NCI-H1417 (cell line): ENCODE measurements at regions not wholly inside any gene's neighbourhood (a gene's known extent, or its start where the extent isn't known, plus 50 kb on each side); places are given as distances from the start of the nearest gene placed in this dataset.

Source experiments
- DNase-seq, 3 experiments: peaks; one replicate each; lab custom pipeline; 2025; lab: John Stamatoyannopoulos, UW

DNA sequence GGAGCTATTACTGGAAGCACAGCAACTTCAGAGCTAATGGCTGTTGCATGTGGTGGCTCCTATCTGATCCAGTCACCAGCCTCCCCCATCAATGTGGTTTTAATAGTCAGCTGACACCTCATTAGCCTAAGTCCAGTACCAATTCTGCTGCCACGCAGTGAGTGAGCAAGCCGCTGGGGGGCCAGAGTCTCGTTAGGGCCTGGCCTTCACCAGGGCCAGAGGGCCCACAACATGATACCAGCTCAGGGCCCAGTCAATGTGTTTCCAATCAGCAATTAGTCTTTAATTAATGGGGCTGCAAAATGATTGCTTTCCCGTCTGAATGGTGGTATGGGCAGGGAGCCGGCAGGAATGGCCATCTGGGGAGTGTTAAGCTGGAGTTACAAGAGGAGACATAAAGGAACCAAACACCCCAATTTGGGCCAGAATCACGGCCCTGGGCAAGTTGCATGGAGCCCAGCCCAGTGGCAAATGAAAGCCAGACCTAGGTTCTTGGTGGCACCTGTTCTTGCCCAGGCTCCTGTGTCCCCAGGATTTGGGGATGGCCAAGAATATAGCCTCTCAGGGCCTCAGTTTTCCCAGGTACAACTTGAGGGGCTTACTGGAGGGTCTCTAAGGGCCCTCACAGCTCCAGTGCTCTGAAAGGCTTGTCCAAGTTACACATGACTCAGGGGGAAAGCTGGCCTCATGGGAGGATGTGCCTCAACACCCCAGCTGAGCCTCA lies 119.2 kb downstream of the EFNB1 start:
- no peak for DNase-seq

DNA sequence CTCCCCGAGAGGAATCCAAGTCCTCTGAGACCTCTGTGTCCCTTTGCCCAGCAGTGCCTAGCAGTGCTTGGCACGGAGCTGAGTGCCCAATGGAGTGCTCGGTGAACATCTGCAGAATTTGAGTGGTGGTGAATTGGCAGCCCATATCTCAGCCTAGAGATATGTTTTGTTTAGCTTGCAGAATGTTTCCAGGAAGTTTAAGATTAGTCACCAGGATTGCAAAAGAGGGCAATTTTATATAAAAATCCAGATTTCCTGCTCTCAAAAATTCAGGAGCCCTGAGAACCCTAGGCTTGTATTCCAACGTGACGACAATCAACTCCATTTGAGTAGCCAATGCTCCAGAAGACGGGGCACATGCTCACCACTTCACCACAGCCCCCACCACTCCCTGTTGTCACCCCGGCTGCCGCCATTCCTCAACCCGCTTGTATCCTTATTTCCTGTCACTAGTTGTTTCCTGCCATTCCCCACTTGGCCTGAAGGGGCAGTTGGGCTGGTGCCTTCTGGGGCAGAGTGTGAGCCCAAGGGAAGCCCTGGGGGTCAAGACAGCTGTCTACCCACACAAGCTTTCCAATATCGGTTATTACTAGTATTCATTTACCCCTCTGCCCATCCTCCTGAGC lies 116.9 kb downstream of the EFNB1 start:
- DNase-seq = no peak

DNA sequence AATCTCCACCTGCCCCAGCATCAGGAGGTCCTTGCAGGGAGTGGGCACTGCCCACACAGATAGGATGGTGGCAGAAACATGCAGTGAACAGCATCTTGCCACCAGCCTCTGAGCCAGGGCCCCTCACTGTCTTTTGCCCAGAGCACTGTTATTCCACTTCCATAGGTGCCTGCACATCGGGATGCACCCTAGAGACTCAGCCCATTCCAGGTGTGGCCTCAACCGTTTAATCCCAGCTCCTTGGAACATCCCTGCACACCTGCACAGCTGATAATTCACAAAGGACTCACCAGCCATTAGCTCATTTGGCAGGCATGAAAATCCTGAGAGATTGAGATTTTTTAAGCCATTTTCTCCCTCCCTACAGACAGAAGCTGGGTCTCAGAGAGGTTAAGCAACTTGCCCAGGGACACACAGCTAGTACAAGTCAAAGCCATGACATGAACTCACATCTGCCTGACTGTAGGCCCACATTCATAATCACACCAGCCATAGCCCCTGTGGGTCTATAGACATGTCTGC lies 116.3 kb downstream of the EFNB1 start:
- no peak for DNase-seq

DNA sequence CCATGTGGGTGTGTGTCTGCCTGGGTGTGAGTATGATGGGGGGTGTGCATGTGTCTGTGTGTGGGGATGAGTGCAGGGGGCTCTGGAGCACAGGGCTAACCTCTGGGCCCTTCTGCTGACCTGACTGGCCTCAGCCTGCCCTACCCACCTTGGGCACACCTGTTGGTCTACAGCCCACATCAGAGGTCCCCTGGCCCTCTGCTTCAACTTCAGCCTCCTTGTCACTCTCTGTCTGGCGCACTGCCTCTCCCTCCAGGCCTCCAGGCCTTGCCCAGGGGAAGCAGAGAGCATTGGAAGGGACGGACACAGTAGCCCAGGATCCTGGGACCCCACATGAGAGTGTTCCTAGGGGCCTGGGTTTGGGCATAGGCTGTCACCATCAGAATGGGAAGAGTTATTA lies 115.4 kb downstream of the EFNB1 start:
- no peak for DNase-seq

DNA sequence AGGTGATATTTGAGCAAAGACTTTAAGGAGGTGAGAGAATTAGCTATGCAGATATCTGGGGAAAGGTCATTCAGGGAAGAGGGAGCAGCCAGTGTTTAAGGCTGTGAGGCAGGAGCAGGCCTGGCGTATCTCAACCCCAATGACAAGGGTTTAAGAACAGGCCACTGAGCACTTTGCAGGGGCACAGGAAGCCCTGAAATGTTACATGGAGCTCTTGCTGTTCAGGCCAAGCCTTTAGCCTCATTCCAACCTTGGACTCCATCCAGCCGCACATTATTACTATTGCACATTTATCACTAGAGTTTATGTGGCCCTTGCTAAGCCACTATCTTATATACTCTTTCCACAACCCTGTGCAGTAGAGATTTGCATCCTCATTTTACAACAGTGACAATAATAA lies 114.0 kb downstream of the EFNB1 start:
- DNase-seq = no peak

DNA sequence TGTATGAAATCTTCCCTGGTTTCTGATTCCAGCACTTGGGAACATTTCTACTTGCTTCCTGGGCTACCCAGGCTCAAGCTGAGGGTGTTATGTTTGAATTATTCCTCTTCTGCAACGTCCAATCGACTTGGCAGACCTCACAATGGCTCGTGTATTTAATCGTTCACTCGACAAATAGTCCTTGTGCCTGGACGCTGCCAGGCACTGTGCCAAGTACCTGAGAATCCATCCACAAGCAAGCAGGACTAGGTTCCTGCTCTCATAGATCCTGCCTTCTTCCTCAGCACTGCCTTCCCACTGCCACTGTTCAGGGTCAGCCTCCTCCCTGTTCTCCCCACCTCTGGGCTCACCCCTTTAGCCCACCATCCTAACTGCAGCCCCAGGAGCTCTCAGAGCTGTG lies 113.3 kb downstream of the EFNB1 start:
- DNase-seq = peak in 1 of 3 experiments; percentile 42

DNA sequence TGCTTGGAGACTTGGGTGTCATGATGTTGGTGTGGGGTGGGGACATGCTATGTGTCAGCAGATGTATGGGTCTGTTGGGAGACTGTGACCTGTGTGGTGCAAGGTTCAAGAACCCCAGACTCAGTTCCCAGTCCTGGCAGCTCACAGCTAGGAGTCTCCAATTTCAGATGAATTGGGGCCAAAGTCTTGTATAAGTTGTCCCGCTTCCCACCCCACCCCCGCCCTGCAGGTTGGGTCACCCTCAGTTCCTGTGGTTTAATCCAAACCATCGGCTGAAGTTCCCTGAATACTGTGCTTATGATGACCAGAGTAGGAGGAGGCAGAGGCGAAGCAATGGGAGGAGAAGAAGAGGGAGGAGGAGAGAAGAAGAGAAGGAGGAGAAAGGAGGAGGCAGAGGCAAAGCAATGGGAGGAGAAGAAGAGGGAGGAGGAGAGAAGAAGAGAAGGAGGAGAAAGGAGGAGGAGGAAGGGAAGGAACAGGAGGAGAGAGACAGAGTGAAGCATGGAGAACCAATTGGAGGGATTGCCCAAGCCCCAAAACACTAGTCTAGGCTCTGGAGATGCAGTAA lies 112.6 kb downstream of the EFNB1 start:
- no peak for DNase-seq

DNA sequence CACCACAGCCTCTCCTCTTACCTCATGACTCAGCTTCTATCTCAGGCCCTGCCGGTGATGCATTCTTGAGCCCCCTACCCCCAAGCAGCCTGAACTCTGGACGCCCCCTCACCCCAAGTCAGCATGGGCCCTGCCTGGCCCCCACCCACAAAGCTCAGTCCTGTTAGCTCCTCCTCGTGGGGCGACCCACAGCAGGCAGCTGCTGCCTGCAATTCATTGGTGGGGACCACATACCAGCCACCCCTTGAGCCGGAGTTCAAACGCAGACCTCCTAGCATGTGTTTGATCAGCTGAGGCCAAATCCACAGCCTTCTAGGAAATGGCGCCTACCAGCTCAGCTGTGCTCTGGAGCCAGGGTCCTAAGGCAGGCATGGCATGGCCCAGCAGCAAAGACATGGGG lies 111.8 kb downstream of the EFNB1 start:
- DNase-seq = no peak

DNA sequence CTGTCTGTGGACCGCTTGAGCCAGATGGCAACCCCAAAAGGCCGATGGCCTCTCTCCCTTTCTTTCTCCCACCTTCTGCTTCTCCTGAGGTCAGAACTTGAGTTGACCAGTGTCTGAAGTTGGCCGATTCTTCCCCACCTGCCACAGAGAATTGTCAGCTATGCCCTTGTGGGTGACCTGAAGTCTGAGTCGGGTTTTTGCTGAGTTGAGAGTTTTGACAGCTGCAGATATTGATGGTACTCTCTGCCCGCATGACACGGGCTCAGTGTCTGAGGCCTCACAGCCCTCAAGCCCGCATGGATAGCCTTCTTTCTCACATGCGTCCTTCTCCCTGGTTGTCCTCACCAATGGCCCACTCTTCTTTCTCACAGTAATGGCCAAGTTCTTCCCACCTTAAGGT lies 111.0 kb downstream of the EFNB1 start:
- no peak for DNase-seq

DNA sequence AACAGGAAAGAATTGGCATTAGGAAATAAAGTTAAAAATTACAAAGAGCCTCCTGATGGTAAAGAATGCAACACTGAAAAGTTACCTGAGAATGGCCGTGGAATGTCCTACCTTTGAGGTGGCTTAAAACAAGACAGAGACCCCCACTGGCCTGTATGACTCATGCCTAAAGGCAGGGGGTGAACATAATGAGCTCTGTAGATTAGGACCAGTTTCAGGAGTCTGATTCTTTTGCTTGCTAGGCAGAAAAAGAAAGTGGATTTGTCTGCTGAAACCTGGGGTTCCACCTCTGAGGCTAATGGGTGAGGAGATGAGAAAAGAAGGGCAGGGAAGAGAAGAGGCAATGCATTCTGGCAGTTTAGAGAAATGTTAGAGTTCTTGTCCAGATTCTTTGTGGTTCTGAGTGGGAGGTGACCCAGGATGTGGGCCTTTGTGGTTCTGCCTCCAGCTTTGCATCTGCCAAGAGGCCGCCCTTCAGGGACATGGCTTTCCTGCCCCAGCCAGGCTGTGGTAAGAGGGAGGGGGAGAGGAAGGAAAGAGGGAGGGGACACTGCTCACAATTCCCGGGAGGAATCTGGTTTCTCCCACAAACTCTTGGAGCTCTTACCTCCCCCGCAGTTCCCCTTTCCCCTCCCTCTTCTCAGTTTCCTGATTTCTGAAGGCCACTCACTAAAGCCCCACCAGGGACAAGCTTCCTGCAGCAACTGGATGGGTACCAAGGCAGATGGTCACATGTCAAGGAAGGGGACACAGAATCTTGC lies 109.6 kb downstream of the EFNB1 start:
- DNase-seq = no peak

DNA sequence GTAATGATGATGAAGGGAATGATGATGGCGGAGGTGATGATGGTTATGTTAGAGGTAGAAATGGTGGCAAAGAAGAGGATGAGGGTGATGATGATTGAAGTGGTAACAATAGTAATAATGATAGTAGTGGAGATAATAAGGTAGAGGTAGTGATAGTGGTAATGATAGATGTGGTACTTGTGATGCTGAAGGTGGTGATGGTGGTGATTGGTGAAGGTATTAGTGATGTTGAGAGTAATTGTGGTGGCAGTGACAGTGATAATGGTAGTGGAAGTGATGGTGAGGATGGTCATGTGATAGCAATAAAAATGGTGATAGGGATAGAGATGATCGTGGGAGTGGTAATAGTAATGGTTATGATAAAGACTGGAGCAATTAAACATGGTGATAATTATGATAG lies 108.8 kb downstream of the EFNB1 start:
- no peak for DNase-seq

DNA sequence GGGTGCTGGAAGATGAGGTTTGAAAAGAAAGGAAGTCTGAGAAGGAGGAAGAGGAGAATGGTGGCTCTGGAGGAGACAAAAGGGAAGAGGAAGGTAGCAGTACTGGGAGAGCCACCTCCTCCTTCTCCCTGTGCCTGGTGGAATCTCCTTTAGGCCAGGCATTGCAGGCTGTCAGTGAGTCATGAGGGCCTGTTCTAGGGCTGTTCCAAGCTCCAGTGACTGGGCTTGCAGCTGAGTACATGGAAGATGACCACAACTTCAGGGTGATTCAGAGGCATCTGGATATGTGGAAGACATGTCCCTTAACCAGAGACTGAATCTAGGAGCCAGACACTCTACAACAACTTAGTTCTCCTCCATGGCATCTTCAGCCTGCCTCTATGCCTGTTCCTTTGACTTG lies 107.8 kb downstream of the EFNB1 start:
- DNase-seq = no peak

DNA sequence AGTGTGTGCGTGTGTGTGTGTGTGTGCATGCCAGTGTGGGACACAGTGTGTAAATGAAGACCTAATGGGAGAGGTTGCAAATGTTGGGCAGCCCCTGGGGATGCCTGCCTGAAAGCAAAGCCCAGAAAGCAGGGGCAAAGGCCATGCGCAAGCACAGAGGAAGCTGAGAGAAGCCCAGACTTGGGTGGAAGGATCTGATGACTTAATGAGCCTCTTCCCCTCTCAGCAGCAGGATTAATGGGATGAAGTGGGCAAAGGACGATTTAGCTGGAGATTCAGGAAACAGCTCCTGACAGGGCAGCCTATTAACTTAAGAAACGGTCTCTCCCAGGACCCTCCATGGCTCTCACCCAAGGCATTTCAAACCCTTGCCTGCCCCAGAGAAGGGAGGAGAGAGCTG lies 107.3 kb downstream of the EFNB1 start:
- no peak for DNase-seq

DNA sequence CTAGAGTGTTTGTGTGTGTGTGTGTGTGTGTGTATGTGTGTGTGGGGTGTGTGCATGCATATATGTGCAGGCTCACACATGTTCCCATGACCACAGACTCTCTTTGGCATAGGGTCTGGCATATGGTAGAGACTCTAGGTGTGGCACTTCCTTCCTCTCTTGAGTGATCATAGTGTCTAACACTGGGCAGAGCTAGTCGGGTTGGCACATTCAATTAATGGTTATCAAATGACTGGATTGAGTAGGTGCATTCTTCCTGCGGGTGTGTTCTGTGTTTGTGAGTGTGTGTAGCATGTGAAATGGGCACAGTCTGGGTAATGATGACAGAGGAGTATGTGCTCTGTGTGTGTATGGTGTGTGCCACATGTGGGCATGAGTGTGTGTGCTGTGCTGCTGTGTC lies 106.5 kb downstream of the EFNB1 start:
- DNase-seq = no peak

DNA sequence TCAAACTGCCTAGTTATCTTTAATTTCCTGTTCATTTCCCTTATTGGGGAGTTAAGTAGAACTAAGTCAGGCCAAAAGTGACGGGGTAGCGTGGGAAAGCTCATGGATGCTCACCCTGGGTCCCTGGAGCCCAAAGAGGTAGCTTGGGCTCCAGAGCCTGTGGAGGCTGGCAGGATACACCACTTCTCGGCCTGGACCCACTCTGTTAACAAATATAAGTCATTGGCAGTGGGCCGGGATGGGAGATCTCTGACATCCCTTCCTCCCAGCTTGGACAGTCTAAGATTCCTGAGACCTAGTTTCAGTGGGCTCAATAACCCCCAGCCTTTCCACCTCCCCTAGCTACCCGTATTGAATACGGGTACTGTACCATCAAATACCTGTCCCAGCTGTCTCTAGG lies 106.1 kb downstream of the EFNB1 start:
- no peak for DNase-seq

DNA sequence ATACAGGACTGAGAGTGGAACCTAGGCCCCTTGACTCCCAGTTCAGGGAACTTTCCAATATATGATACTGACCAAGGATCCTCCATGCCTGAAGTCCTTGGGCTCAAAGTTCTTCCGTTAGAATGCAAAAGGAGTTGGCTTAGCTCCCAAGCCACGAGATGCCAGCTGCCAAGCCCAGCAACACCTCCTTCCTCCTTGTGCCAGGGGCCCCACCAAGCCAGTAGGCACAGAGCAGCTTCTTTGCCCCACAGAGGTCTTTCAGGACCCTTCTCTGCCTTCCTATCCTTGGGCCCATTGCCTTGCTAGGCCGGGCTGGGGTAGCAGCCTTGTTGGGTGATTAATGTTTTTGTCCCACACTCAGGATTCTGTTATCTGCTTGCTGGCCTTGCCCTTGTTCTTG lies 105.6 kb downstream of the EFNB1 start:
- no peak for DNase-seq

DNA sequence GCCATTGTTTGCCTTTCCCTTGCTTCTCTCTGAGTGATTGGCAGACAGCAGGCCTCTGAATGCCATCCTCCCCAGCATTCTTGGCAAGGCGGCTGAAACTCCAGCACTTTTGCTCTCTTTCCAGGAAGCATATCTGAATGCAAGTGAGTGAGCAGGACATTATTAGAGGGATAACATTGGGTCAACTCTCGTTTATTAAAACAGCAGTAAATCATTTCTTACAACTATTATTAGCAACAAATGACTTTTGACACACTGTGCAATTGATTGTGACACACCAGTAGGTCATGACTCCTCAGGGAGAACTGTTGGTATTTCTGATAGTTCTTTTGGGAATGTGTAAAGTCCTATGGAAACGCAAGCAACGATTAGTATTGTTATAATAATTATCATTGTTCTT lies 103.8 kb downstream of the EFNB1 start:
- no peak for DNase-seq

DNA sequence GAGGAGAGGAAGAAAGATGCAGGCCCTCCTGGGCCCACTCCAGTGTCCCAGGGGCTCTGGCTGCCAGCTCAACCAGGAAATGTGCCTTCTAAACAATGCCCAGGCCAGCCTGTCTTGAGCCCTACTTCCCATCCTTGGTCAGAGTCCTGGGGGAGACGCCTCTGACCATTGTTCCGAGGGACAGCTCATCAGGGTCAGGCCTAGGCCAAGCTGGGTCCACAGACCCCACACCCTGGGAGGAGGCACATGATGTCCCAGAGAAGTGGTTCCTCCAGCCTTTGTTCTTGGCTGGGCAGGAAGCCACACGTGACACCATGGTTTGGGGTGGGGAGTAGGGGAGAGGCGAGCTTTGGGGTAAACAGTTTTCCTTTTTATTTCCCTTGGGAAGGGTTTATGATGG lies 102.5 kb downstream of the EFNB1 start:
- no peak for DNase-seq

DNA sequence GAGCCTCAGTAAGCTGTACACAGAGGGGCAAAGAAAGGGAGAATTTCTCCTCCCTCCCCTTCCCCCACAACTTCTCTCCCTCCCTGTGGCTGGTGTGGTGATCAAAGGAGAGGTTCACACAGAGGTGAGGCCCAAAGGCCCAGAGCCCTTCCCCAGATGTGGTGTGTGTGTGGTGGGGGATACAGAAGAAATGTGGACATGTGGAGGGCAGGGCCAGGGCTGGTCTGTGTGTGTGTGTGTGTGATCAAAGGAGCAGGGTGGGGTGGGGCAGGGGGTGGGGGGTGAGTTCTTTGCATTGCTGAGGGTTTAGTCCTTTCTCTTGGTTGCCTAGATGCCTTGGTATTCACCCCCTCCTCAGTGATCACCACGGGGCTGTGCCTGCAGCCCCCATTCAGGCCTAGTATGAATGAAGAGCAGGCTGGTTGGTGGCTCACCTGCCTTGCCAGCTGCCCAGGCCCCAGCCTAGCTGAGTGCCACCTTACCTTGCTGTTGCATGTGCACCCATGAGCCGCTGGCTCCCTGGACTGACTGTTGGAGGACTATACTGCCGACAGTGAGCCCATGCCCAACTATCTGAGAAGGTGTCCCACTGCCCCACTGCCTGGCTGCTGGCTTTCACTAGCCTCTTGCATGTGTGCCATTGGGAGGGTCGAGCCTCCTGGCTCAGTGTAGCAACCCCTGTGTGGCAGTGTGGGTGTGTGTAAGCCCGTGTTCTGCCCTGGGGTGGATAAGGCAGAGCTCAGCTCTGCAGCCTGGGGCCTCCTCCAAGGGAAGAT lies 101.9 kb downstream of the EFNB1 start:
- DNase-seq = no peak

DNA sequence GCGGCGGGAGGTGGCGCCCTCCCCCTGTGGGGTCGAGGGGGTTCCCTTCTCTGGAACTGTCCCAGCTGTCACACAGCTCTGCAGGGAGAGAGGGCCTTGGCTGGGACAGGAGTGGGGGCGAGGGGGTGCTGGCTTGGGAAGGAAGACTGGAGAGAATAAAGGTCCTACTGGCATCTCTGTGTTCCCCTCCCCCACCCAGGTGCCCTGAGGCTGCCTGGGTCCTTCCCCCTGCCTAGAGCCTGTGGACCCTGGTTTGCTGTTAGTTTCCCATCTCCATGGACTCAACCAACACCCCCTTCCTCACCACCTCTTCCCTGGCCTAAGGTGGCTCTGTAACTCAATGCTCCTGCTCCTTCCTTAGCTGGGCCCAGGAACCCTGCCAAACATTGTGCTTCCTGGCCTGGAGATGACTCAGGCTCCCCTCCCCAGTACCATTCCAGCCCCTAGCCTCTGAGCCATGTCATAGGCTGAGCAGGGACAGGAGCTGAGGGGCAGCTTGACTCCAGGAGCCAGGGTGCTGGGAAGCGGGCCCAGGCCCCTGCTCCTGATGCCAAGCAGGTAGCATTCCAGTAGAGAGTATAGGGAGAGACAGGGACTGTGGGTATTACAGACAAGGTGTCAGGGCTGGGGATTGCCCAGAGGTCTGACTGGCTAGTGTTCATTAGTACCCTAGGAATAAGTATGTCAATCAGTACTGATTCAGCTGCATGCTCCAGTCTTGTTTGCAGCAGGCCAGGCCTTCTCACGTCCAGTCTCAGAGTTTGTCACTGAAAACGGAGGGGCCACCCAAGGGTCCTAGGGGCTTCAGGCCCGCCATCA lies 100.7 kb downstream of the EFNB1 start:
- DNase-seq = no peak

DNA sequence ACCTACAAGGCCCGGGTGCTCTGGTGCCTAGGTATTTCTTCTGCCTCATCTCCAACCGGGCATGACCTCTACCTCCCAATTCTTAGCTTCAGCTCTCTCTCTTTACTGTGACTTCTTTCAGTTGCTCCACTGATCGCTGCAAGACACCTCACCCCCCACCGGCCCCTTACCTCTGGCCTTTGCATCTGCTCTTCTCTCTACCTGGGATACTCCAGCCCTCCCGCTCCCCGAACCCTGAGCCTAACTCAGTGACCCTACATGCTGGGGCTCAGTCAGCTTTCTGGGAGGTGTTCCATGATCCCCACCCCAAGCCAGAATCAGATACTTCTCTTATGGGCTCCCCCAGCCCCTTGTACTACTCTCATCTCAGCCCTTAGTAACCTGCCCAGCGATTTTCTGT lies 99.6 kb downstream of the EFNB1 start:
- DNase-seq = no peak
